Hepatocyte (in vitro differentiated cells): ENCODE measurements at regions not wholly inside any gene's neighbourhood (a gene's known extent, or its start where the extent isn't known, plus 50 kb on each side); places are given as distances from the start of the nearest gene placed in this dataset.

ENCODE experiments used
- DNase-seq: peaks from one replicate; pipeline ENCODE4 v3.0.0-alpha.2; 2016; ENCODE audit warnings: low spot score
- H2AFZ ChIP-seq: fragments of 200-600 bp; sonication (generic); 2 replicates; pipeline ENCODE4 v1.6.0; 2016; ENCODE audit warnings: antibody characterized with exemption, mild to moderate bottlenecking
- H3K27ac ChIP-seq: fragments of 200-600 bp; sonication (generic); 2 replicates; pipeline ENCODE4 v1.5.1; 2016; ENCODE audit warnings: mild to moderate bottlenecking
- H3K27me3 ChIP-seq: fragments of 200-600 bp; sonication (generic); 2 replicates; pipeline ENCODE4 v1.6.1; 2016
- H3K36me3 ChIP-seq: fragments of 200-600 bp; sonication (generic); replicated peaks from 2 replicates; pipeline ENCODE4 v1.5.1; 2016; ENCODE audit warnings: low read depth; ENCODE audit not compliant: insufficient read depth
- H3K4me1 ChIP-seq: fragments of 200-600 bp; sonication (generic); 2 replicates; pipeline ENCODE4 v1.5.1; 2016; ENCODE audit warnings: mild to moderate bottlenecking, moderate library complexity; ENCODE audit not compliant: insufficient read depth
- H3K4me2 ChIP-seq: fragments of 200-600 bp; sonication (generic); 2 replicates; pipeline ENCODE4 v1.6.0; 2016
- H3K4me3 ChIP-seq: fragments of 200-600 bp; sonication (generic); 2 replicates; pipeline ENCODE4 v1.5.1; 2016; ENCODE audit warnings: mild to moderate bottlenecking
- H3K79me2 ChIP-seq: fragments of 200-600 bp; sonication (generic); 2 replicates; pipeline ENCODE4 v1.6.0; 2017; ENCODE audit warnings: mild to moderate bottlenecking
- H3K9me2 ChIP-seq: fragments of 200-600 bp; sonication (generic); replicated peaks from 2 replicates; pipeline ENCODE4 v1.6.0; 2017; ENCODE audit warnings: mild to moderate bottlenecking; ENCODE audit not compliant: insufficient read depth
- H3K9me3 ChIP-seq: fragments of 200-600 bp; sonication (generic); 2 replicates; pipeline ENCODE4 v1.5.1; 2016; ENCODE audit warnings: low read depth, mild to moderate bottlenecking
- H4K20me1 ChIP-seq: fragments of 200-600 bp; sonication (generic); 2 replicates; pipeline ENCODE4 v1.6.0; 2016; ENCODE audit warnings: mild to moderate bottlenecking; ENCODE audit not compliant: insufficient read depth, poor library complexity, severe bottlenecking
- CTCF ChIP-seq: fragments of 200-600 bp; sonication (generic); IDR thresholded peaks from 2 replicates; pipeline ENCODE4 v1.5.1; 2016; ENCODE audit warnings: antibody characterized with exemption, mild to moderate bottlenecking; ENCODE audit not compliant: poor library complexity
- EZH2 ChIP-seq: fragments of 200-600 bp; sonication (generic); IDR thresholded peaks from 2 replicates; pipeline ENCODE4 v1.6.1; 2016; ENCODE audit warnings: antibody characterized with exemption, mild to moderate bottlenecking, borderline replicate concordance
- EZH2phosphoT487 ChIP-seq: fragments of 200-600 bp; sonication (generic); IDR thresholded peaks from one replicate; pipeline ENCODE4 v1.6.1; 2018; ENCODE audit warnings: antibody characterized with exemption, mild to moderate bottlenecking, low read depth, moderate library complexity; ENCODE audit not compliant: unreplicated experiment, severe bottlenecking
- WGBS: methylation state at CpG from one replicate; pipeline ENCODE4 v1.1.6; 2016; ENCODE audit warnings: low lambda C conversion rate; ENCODE audit errors: missing lambda C conversion rate; 5-methylcytosine and 5-hydroxymethylcytosine counted together

- H3K27ac ChIP-seq = no peak overlapping the region
- 84% methylated on average over 5 of the region's 5 CpGs for WGBS
Measured at GRCh38 chr6:17047889-17048288, 54.0 kb upstream of the STMND1 start.

GRCh38 chr6:17045581-17046322 lies 56.1 kb upstream of the STMND1 start:
- no peak overlapping the region for H3K27ac ChIP-seq
- H2AFZ ChIP-seq = no peak overlapping the region

More at GRCh38 chr6:17047889-17048288, 54.0 kb upstream of the STMND1 start:
- TF ChIP-seq EZH2phosphoT487 (no peak), CTCF (no peak), EZH2 (no peak)
- Histone ChIP-seq H3K4me1 (peaks cover 4% of the 10 kb centered on the region), H2AFZ (no peak overlapping the region), H3K27me3 (no peaks in the 10 kb centered on the region), H3K4me3 (no peak overlapping the region), H4K20me1 (no peaks in the 10 kb centered on the region), H3K36me3 (no peaks in the 10 kb centered on the region), H3K9me3 (no peaks in the 10 kb centered on the region), H3K79me2 (no peaks in the 10 kb centered on the region), H3K9me2 (no peaks in the 10 kb centered on the region), H3K4me2 (no peak overlapping the region)
- no peak for DNase-seq

GRCh38 chr6:17043148-17043522 lies 58.7 kb upstream of the STMND1 start:
- H3K79me2 ChIP-seq = no peaks in the 10 kb centered on the region
- no peaks in the 10 kb centered on the region for H3K27me3 ChIP-seq
- no peaks in the 10 kb centered on the region for H4K20me1 ChIP-seq
- H3K4me2 ChIP-seq = peak overlapping the region; percentile 62
- H3K9me3 ChIP-seq = no peaks in the 10 kb centered on the region
- no peak overlapping the region for H3K4me3 ChIP-seq
- no peak overlapping the region for H2AFZ ChIP-seq
- peak overlapping the region; percentile 55 for H3K27ac ChIP-seq
- peaks cover 4% of the 10 kb centered on the region for H3K4me1 ChIP-seq
- no peaks in the 10 kb centered on the region for H3K36me3 ChIP-seq
- H3K9me2 ChIP-seq = no peaks in the 10 kb centered on the region
- TF ChIP-seq EZH2 = no peak
- no peak for DNase-seq
- 48% methylated on average over 1 of the region's 1 CpG for WGBS

More at GRCh38 chr6:17045581-17046322, 56.1 kb upstream of the STMND1 start:
- DNase-seq = no peak
- H3K36me3 ChIP-seq = no peaks in the 10 kb centered on the region
- H3K9me2 ChIP-seq = no peaks in the 10 kb centered on the region
- H4K20me1 ChIP-seq = no peaks in the 10 kb centered on the region
- H3K4me3 ChIP-seq = no peak overlapping the region
- no peaks in the 10 kb centered on the region for H3K27me3 ChIP-seq
- WGBS = 75% methylated on average over 4 of the region's 4 CpGs
- H3K9me3 ChIP-seq = no peaks in the 10 kb centered on the region
- no peak overlapping the region for H3K4me2 ChIP-seq
- no peaks in the 10 kb centered on the region for H3K79me2 ChIP-seq
- no peak for TF ChIP-seq EZH2phosphoT487
- no peak for TF ChIP-seq EZH2
- TF ChIP-seq CTCF = no peak
- H3K4me1 ChIP-seq = peaks cover 4% of the 10 kb centered on the region

- Histone ChIP-seq H3K4me1 (peaks cover 4% of the 10 kb centered on the region), H3K4me3 (no peak overlapping the region), H3K4me2 (peak overlapping the region; percentile 62), H3K27me3 (no peaks in the 10 kb centered on the region), H3K27ac (peak overlapping the region; percentile 55), H3K9me3 (no peaks in the 10 kb centered on the region), H3K9me2 (no peaks in the 10 kb centered on the region), H2AFZ (peak overlapping the region; percentile 7), H3K36me3 (no peaks in the 10 kb centered on the region), H3K79me2 (no peaks in the 10 kb centered on the region), H4K20me1 (no peaks in the 10 kb centered on the region)
- DNase-seq = peak; percentile 84
- 4% methylated on average over 5 of the region's 5 CpGs for WGBS
- TF ChIP-seq EZH2 (no peak), EZH2phosphoT487 (no peak), CTCF (peak; percentile 42)
Measured at GRCh38 chr6:17042422-17043147, 59.3 kb upstream of the STMND1 start.
